Spleen (tissue), 7 donors: ENCODE measurements at regions not wholly inside any gene's neighbourhood (a gene's known extent, or its start where the extent isn't known, plus 50 kb on each side); places are given as distances from the start of the nearest gene placed in this dataset.

ENCODE experiments used
- POLR2A ChIP-seq, 3 donors: fragments of 450-650 bp; IDR thresholded peaks; one replicate each; pipeline ENCODE4 v1.5.1; 2017; ENCODE audit warnings: antibody characterized with exemption in 3 of 3, mild to moderate bottlenecking in 1 of 3
- POLR2AphosphoS5 ChIP-seq, 3 donors: sonication (generic); formaldehyde crosslinking; IDR thresholded peaks; one replicate each; pipeline ENCODE4 v1.5.1; 2017; ENCODE audit warnings: antibody characterized with exemption in 3 of 3
- TF ChIP-seq, protein P1 (sequence below), 11 experiments: fragments of 200-600 bp in 7 of 11; fragments of 450-650 bp in 4 of 11; sonication (generic) in 4 of 11; IDR thresholded peaks in 8 of 11; conservative IDR thresholded peaks in 3 of 11; 1 replicate in 7 of 11; 2 replicates in 4 of 11; pipeline versions ENCODE4 v1.4.0 to v1.8.0; 2016 to 2021; ENCODE audit warnings: antibody characterized with exemption in 11 of 11, inconsistent platforms in 4 of 11, mild to moderate bottlenecking in 1 of 11
- donor health status: DM: no; HTN: no; CAD: no; lungs with moderate emphysema.
- donor health status: DM: no; HTN: no; CAD: no.
- donor health status: DM: no; HTN: no; CAD: no.

GRCh38 chr12:111046896-111047295 lies 126.5 kb upstream of the MYL2 start:
- TF ChIP-seq, protein P1, sequence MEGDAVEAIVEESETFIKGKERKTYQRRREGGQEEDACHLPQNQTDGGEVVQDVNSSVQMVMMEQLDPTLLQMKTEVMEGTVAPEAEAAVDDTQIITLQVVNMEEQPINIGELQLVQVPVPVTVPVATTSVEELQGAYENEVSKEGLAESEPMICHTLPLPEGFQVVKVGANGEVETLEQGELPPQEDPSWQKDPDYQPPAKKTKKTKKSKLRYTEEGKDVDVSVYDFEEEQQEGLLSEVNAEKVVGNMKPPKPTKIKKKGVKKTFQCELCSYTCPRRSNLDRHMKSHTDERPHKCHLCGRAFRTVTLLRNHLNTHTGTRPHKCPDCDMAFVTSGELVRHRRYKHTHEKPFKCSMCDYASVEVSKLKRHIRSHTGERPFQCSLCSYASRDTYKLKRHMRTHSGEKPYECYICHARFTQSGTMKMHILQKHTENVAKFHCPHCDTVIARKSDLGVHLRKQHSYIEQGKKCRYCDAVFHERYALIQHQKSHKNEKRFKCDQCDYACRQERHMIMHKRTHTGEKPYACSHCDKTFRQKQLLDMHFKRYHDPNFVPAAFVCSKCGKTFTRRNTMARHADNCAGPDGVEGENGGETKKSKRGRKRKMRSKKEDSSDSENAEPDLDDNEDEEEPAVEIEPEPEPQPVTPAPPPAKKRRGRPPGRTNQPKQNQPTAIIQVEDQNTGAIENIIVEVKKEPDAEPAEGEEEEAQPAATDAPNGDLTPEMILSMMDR (IDR thresholded peaks at IDR 0.05 in 8 of 11, conservative IDR thresholded peaks at IDR 0.05 in 3 of 11): no peak
- TF ChIP-seq POLR2A (IDR thresholded peaks at IDR 0.05) (no peak), POLR2AphosphoS5 (IDR thresholded peaks at IDR 0.05) (no peak)
